GM23248 (cell line): ENCODE measurements at regions not wholly inside any gene's neighbourhood (a gene's known extent, or its start where the extent isn't known, plus 50 kb on each side); places are given as distances from the start of the nearest gene placed in this dataset.

ENCODE experiments used
- EZH2 ChIP-seq: fragments of 200-600 bp; sonication (generic); IDR thresholded peaks from 2 replicates; pipeline ENCODE4 v1.6.1; 2018; ENCODE audit warnings: antibody characterized with exemption, mild to moderate bottlenecking; ENCODE audit not compliant: insufficient read depth, poor library complexity, severe bottlenecking
- EZH2phosphoT487 ChIP-seq: fragments of 200-600 bp; sonication (generic); IDR thresholded peaks from 2 replicates; pipeline ENCODE4 v1.6.1; 2018; ENCODE audit warnings: antibody characterized with exemption, moderate library complexity, mild to moderate bottlenecking, low read depth; ENCODE audit not compliant: insufficient read depth

DNA sequence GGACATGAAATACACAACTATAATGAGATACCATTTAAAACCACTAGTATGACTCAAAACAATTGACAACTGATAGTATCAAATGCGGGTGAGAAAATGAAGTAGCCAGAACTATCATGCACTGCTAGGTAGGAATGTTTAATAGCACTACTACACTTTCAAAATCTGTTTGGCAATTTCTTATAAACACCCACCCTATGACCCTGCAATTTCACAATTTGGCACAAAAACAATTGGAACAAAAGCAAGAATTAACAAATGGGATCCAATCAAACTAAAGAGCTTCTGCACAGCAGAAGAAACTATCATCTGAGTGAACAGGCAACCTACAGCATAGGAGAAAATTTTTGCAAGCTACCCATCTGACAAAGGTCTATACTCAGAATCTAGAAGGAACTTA, 431.2 kb upstream of the GYPC start:
- TF ChIP-seq EZH2 (no peak), EZH2phosphoT487 (no peak)
